ENCODE measurements at regions not wholly inside any gene's neighbourhood (a gene's known extent, or its start where the extent isn't known, plus 50 kb on each side); places are given as distances from the start of the nearest gene placed in this dataset.

GRCh38 chr7:27347276-27347640 is 104.7 kb downstream of the EVX1 start:
- ATAC-seq (no peak), DNase-seq (no peak)
- Histone ChIP-seq H3K27ac (no peak overlapping the region), H3K4me1 (no peaks in the 10 kb centered on the region), H3K4me3 (no peak overlapping the region), H3K9me3 (no peaks in the 10 kb centered on the region), H3K27me3 (peaks cover 0 to 30% (median 11%) of the 10 kb centered on the region in 7 donors), H3K36me3 (no peaks in the 10 kb centered on the region)
- intact Hi-C loops (cut with DNase I) = no loop called here
- TF ChIP-seq CTCF (IDR thresholded peaks at IDR 0.05) = no peak
- 74 to 79% methylated on average over 4 of the region's 4 CpGs for WGBS, 2 donors

- Histone ChIP-seq H3K27ac (no peak overlapping the region), H3K36me3 (no peaks in the 10 kb centered on the region), H3K27me3 (peaks cover 0 to 38% (median 14%) of the 10 kb centered on the region in 7 donors), H3K4me1 (no peaks in the 10 kb centered on the region), H3K4me3 (no peak overlapping the region), H3K9me3 (no peaks in the 10 kb centered on the region)
- intact Hi-C loops (cut with DNase I) = loop anchor here in 1 of 10 donors (1.0 kb wide), 1 partner anchor 18 kb away; no protein-coding TSS in a partner anchor
- no peak for ATAC-seq
- no peak for DNase-seq
- WGBS, 2 donors = 94 to 99% methylated on average over 2 of the region's 2 CpGs
- no peak for TF ChIP-seq CTCF (IDR thresholded peaks at IDR 0.05)
Measured at GRCh38 chr7:27349621-27350020, 107.0 kb downstream of the EVX1 start.

GRCh38 chr7:27351137-27351536 is 108.5 kb downstream of the EVX1 start:
- H3K27me3 ChIP-seq = peaks cover 0 to 32% (median 7%) of the 10 kb centered on the region in 7 donors
- no peak for TF ChIP-seq CTCF (IDR thresholded peaks at IDR 0.05)
- H3K36me3 ChIP-seq = no peaks in the 10 kb centered on the region
- WGBS, 2 donors = 66 to 85% methylated on average over 5 of the region's 5 CpGs
- H3K27ac ChIP-seq = no peak overlapping the region
- no peak overlapping the region for H3K4me3 ChIP-seq
- ATAC-seq (no peak), DNase-seq (no peak)
- H3K4me1 ChIP-seq = no peaks in the 10 kb centered on the region
- intact Hi-C loops (cut with DNase I) = no loop called here
- no peaks in the 10 kb centered on the region for H3K9me3 ChIP-seq

- DNase-seq (no peak), ATAC-seq (no peak)
- intact Hi-C loops (cut with DNase I) = no loop called here
- Histone ChIP-seq H3K4me1 (no peaks in the 10 kb centered on the region), H3K4me3 (no peak overlapping the region), H3K9me3 (no peaks in the 10 kb centered on the region), H3K36me3 (no peaks in the 10 kb centered on the region), H3K27ac (no peak overlapping the region), H3K27me3 (peaks cover 0 to 34% (median 5%) of the 10 kb centered on the region in 7 donors)
- WGBS, 2 donors = 66 to 69% methylated on average over 5 of the region's 5 CpGs
- TF ChIP-seq CTCF (IDR thresholded peaks at IDR 0.05) = no peak
Measured at GRCh38 chr7:27351786-27352185, 109.2 kb downstream of the EVX1 start.
